Transverse colon (tissue), 3 donors: ENCODE measurements at regions not wholly inside any gene's neighbourhood (a gene's known extent, or its start where the extent isn't known, plus 50 kb on each side); places are given as distances from the start of the nearest gene placed in this dataset.

Source experiments
- CTCF ChIP-seq, 5 experiments: fragments of 200-600 bp in 3 of 5; fragments of 450-650 bp in 2 of 5; sonication (generic) in 3 of 5; IDR thresholded peaks; 1 replicate in 2 of 5; 2 replicates in 3 of 5; pipeline ENCODE4 v1.5.1; 2016 to 2017; ENCODE audit warnings: antibody characterized with exemption in 5 of 5, inconsistent platforms in 3 of 5, mild to moderate bottlenecking in 2 of 5, moderate library complexity in 1 of 5
- EP300 ChIP-seq: sonication (generic); formaldehyde crosslinking; IDR thresholded peaks from one replicate; pipeline ENCODE4 v1.6.1; 2017; ENCODE audit warnings: antibody characterized with exemption, low read depth
- POLR2A ChIP-seq: fragments of 450-650 bp; IDR thresholded peaks from one replicate; pipeline ENCODE4 v1.6.1; 2016; ENCODE audit warnings: antibody characterized with exemption, mild to moderate bottlenecking, moderate library complexity

- no peak for TF ChIP-seq EP300
- no peak for TF ChIP-seq CTCF (IDR thresholded peaks at IDR 0.05)
- no peak for TF ChIP-seq POLR2A
Observed at GRCh38 chr5:72587661-72588308, 80.6 kb upstream of the ZNF366 start.
